Vagina (tissue), 2 donors: ENCODE measurements at regions not wholly inside any gene's neighbourhood (a gene's known extent, or its start where the extent isn't known, plus 50 kb on each side); places are given as distances from the start of the nearest gene placed in this dataset.

Experiments
- DNase-seq, 2 donors: peaks; one replicate each; pipeline ENCODE4 v3.0.0-alpha.2; 2017; ENCODE audit errors: extremely low spot score in 2 of 2
- H3K27ac ChIP-seq: fragments of 200-600 bp; sonication (generic); one replicate; pipeline ENCODE4 v1.5.1; 2019
- H3K27me3 ChIP-seq: fragments of 200-600 bp; sonication (generic); one replicate; pipeline ENCODE4 v1.5.1; 2019
- H3K36me3 ChIP-seq, 2 donors: fragments of 200-600 bp; sonication (generic); one replicate each; pipeline ENCODE4 v1.5.1; 2017 to 2019
- H3K4me1 ChIP-seq: fragments of 200-600 bp; sonication (generic); one replicate; pipeline ENCODE4 v1.5.1; 2019
- H3K4me3 ChIP-seq, 2 donors: fragments of 200-600 bp; sonication (generic); 1 replicate in 1 of 2; 2 replicates in 1 of 2; pipeline ENCODE4 v1.5.1; 2016 to 2019
- H3K9me3 ChIP-seq: fragments of 200-600 bp; sonication (generic); one replicate; pipeline ENCODE4 v1.5.1; 2019
- CTCF ChIP-seq, 3 experiments: fragments of 450-650 bp in 2 of 3; fragments of 200-600 bp in 1 of 3; sonication (generic) in 1 of 3; IDR thresholded peaks; one replicate each; pipeline ENCODE4 v1.5.1; 2017 to 2019; ENCODE audit warnings: antibody characterized with exemption in 3 of 3, mild to moderate bottlenecking in 2 of 3, moderate library complexity in 2 of 3
- POLR2A ChIP-seq, 2 donors: fragments of 450-650 bp; IDR thresholded peaks; one replicate each; pipeline ENCODE4 v1.6.1; 2017; ENCODE audit warnings: antibody characterized with exemption in 2 of 2, mild to moderate bottlenecking in 2 of 2, moderate library complexity in 2 of 2
- POLR2AphosphoS5 ChIP-seq, 2 donors: sonication (generic); formaldehyde crosslinking; IDR thresholded peaks; one replicate each; pipeline ENCODE4 v1.9.0; 2017; ENCODE audit warnings: antibody characterized with exemption in 2 of 2, mild to moderate bottlenecking in 2 of 2, low read depth in 1 of 2; ENCODE audit not compliant: insufficient read depth in 1 of 2
- intact Hi-C: fragments of 100-400 bp; cut with DNase I; formaldehyde crosslinking; loops from one replicate; pipeline ENCODE4 v1.15.1; 2023

GRCh38 chr12:61854902-61855301, 405.3 kb upstream of the USP15 start:
- Histone ChIP-seq H3K4me1 (no peaks in the 10 kb centered on the region), H3K27ac (no peak overlapping the region), H3K4me3 (no peak overlapping the region), H3K36me3 (no peaks in the 10 kb centered on the region), H3K27me3 (no peaks in the 10 kb centered on the region), H3K9me3 (no peaks in the 10 kb centered on the region)
- intact Hi-C loops, result no loop called here
- no peak for TF ChIP-seq CTCF (IDR thresholded peaks at IDR 0.05)
- no peak for DNase-seq

GRCh38 chr12:61857968-61858367, 402.2 kb upstream of the USP15 start:
- Histone ChIP-seq H3K4me1 (no peaks in the 10 kb centered on the region), H3K4me3 (no peak overlapping the region), H3K9me3 (no peaks in the 10 kb centered on the region), H3K27me3 (no peaks in the 10 kb centered on the region), H3K36me3 (no peaks in the 10 kb centered on the region), H3K27ac (no peak overlapping the region)
- TF ChIP-seq POLR2A (IDR thresholded peaks at IDR 0.05), result no peak
- no peak for TF ChIP-seq CTCF (IDR thresholded peaks at IDR 0.05)
- TF ChIP-seq POLR2AphosphoS5 (IDR thresholded peaks at IDR 0.05; ENCODE audit: insufficient read depth in 1 of 2, low read depth in 1 of 2), result no peak
- DNase-seq, result no peak
- intact Hi-C loops, result no loop called here

GRCh38 chr12:61860451-61860850, 399.8 kb upstream of the USP15 start:
- H3K36me3 ChIP-seq, result no peaks in the 10 kb centered on the region
- no peaks in the 10 kb centered on the region for H3K9me3 ChIP-seq
- no peaks in the 10 kb centered on the region for H3K27me3 ChIP-seq
- no peak overlapping the region for H3K4me3 ChIP-seq
- no peak for TF ChIP-seq POLR2A (IDR thresholded peaks at IDR 0.05)
- no peaks in the 10 kb centered on the region for H3K4me1 ChIP-seq
- no peak overlapping the region for H3K27ac ChIP-seq
- intact Hi-C loops, result no loop called here
- no peak for DNase-seq

GRCh38 chr12:61862986-61863385, 397.2 kb upstream of the USP15 start:
- DNase-seq, result no peak
- Histone ChIP-seq H3K4me1 (no peaks in the 10 kb centered on the region), H3K27me3 (no peaks in the 10 kb centered on the region), H3K4me3 (no peak overlapping the region), H3K36me3 (no peaks in the 10 kb centered on the region), H3K9me3 (no peaks in the 10 kb centered on the region), H3K27ac (no peak overlapping the region)
- intact Hi-C loops, result no loop called here
- no peak for TF ChIP-seq POLR2A (IDR thresholded peaks at IDR 0.05)
- no peak for TF ChIP-seq POLR2AphosphoS5 (IDR thresholded peaks at IDR 0.05; ENCODE audit: insufficient read depth in 1 of 2, low read depth in 1 of 2)
- no peak for TF ChIP-seq CTCF (IDR thresholded peaks at IDR 0.05)

- no peaks in the 10 kb centered on the region for H3K9me3 ChIP-seq
- H3K4me1 ChIP-seq, result no peaks in the 10 kb centered on the region
- TF ChIP-seq CTCF (IDR thresholded peaks at IDR 0.05) (no peak), POLR2A (IDR thresholded peaks at IDR 0.05) (no peak), POLR2AphosphoS5 (IDR thresholded peaks at IDR 0.05; ENCODE audit: insufficient read depth in 1 of 2, low read depth in 1 of 2) (no peak)
- no peak overlapping the region for H3K4me3 ChIP-seq
- DNase-seq, result no peak
- intact Hi-C loops, result no loop called here
- H3K27me3 ChIP-seq, result no peaks in the 10 kb centered on the region
- H3K27ac ChIP-seq, result no peak overlapping the region
- no peaks in the 10 kb centered on the region for H3K36me3 ChIP-seq
These were observed 396.4 kb upstream of the USP15 start for GRCh38 chr12:61863811-61864210.

- H3K9me3 ChIP-seq, result no peaks in the 10 kb centered on the region
- intact Hi-C loops, result no loop called here
- H3K27ac ChIP-seq, result no peak overlapping the region
- TF ChIP-seq POLR2AphosphoS5 (IDR thresholded peaks at IDR 0.05; ENCODE audit: insufficient read depth in 1 of 2, low read depth in 1 of 2) (no peak), POLR2A (IDR thresholded peaks at IDR 0.05) (no peak), CTCF (IDR thresholded peaks at IDR 0.05) (no peak)
- no peak overlapping the region for H3K4me3 ChIP-seq
- no peaks in the 10 kb centered on the region for H3K4me1 ChIP-seq
- no peak for DNase-seq
- H3K36me3 ChIP-seq, result no peaks in the 10 kb centered on the region
- no peaks in the 10 kb centered on the region for H3K27me3 ChIP-seq
These were observed 390.4 kb upstream of the USP15 start for GRCh38 chr12:61869796-61870195.
